GF-D8 (cell line): ENCODE measurements at regions not wholly inside any gene's neighbourhood (a gene's known extent, or its start where the extent isn't known, plus 50 kb on each side); places are given as distances from the start of the nearest gene placed in this dataset.

Experiments
- DNase-seq: peaks from one replicate; lab custom pipeline; 2025; lab: John Stamatoyannopoulos, UW

DNA sequence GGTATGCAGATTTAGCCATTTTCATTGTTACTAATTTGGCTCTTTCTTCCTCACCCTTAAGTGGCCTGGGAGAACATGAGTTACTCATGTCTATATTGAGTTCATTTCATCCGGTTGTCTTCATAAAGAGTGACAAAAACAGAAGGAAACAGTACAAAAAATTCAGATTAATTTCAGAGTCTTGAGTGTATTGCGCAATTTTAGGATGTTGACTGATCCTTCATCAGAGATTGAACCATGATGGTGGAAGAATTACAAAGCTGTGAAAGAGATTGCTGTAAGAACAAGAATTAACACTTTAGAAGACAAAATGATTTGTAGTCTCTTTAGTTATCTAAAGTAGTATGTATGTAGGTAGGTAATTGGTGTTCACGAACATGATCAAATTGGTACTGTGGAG is 194.0 kb upstream of the PPP1R3A start:
- DNase-seq, result no peak

DNA sequence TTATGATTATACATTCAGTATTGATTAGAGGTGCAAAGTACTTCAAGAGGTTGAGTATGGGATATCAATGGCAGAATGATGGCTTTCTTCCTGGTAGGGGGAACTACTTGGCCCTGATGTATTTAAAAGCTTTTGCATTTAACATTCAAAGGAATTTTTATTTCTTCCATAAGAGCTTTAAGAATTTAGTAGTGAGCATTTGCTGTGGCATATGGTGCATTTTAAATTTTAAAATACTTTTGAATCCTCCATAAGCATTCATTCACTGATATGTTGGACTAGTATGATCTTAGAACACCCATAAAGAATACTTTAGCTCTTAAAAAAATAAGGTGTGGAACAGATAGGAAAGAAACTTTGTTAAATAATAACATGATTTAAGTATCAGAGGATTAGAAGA is 191.9 kb upstream of the PPP1R3A start:
- no peak for DNase-seq

DNA sequence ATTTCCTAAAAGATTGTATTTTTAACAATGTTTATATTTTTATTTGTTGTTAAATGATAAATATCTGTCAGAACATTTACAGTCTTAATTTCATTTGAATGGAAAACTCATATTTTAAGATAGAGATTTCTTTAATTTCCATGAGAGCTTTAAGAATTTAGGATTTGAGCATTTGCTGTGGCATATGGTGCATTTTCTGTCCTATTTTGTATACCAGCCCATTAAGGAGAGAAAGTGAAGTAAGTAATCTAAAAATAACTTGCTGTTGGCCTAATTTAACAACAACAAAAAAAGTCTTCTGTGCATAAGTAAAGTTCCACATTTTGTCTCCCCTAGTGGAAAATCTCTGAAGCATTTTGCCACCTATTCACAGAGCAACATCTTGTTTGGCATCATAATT is 190.9 kb upstream of the PPP1R3A start:
- DNase-seq, result no peak

DNA sequence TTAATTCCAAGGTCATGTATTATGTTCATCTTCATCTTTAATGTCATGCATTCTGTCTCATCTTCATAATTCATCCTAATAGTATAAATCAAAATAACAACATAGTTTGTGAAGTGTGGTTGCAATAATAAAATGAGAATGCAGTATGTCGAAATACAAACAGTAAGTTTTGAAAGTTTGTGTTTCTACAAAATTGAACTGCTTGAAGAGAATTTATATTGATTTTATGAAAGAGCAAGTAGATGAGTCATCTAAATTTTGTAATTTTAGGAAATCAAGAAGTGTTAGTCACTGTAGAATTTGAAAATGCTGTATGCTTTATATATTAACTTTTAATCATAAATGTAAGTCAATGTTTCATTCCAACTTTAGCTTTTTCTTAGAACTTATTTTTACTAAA is 190.5 kb upstream of the PPP1R3A start:
- no peak for DNase-seq

DNA sequence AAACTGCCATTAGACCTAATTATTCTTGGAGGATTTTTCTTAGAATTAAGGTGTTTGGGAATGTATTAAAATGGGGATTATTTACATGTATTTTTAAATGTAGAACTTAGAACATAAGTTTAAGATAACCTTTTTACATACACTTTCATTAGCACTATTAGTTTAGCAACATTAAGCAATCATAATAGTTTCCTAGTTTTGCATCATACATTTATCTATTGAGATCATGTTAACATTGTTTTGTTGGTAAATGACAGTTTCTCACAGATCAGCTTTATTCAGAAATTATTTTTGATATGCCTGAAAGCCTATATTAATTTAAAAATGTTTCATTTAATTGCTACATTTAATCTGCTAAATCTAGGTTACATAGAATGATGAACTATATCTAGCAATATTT is 189.7 kb upstream of the PPP1R3A start:
- no peak for DNase-seq

DNA sequence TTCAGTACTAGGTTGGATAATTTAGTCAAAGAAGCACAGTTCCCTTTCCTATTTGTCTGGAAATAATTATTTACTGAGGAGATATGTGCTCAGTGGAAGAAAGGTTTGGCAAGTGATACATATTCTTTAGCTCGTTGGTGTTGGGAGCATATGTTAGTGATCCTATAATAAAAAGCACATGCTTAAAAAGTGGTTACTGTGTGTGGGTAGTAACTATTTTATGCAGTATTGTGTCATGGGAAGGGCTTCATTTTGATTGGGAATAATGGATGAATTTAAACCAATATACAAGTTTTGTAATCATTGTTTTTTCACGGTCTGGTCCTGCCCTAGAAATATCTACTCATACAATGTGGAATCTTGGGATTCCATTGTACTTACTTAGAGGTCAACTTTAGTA is 188.7 kb upstream of the PPP1R3A start:
- no peak for DNase-seq

DNA sequence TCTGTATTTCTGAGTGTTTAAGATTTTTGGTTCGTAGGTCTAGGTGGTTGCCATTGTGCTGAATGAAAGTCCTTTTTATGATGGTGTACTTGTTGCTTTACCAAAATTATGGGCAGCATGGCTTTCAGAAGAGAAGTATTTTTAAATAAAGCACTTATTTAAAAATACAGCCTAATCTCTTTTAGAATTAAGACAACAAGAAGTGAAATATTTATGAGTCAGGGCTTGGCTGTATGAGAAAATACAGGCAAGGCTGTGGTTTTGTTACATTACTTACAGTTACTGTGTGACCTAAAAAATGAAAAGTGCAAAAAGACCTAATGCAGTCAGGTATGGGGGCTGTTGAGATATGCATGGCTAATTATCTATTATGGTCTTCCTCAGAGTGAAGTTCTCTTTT is 185.2 kb upstream of the PPP1R3A start:
- DNase-seq, result no peak

DNA sequence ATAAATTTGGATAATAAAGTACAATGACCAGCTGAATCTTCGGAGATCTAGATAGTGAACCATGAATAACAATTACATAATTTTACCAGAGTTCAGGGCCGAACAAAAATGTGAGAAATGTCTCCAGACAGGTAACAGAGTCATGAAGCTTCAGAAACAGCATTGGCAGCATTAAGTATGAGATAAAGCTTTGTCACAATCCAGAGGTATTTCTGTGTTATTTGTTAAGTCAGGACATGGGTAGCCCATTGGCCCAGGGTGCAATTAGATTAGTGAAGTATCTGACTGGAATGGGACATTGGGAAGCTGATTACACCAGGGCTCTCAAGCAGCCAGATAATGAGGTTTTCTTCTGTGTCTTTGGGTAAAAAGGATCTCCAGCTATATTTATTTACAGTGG is 184.2 kb upstream of the PPP1R3A start:
- DNase-seq, result no peak

DNA sequence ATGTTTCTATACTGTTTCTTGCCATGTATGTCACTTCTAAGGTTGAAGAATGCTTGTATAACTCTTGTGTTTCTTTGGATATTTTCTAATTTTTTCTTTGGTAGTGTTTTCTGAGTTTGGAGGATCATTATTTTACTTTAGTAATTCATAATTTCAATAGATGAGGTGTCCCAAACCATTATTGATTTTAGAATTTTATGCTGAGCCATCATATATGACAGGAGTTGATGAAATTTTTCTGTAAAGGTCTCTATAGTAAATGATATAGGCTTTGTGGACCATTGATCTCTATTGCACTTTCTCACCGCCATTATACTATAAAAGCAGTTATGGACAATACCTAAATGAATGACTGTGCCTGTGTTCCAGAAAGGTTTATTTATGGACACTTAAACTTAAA is 183.3 kb upstream of the PPP1R3A start:
- no peak for DNase-seq

DNA sequence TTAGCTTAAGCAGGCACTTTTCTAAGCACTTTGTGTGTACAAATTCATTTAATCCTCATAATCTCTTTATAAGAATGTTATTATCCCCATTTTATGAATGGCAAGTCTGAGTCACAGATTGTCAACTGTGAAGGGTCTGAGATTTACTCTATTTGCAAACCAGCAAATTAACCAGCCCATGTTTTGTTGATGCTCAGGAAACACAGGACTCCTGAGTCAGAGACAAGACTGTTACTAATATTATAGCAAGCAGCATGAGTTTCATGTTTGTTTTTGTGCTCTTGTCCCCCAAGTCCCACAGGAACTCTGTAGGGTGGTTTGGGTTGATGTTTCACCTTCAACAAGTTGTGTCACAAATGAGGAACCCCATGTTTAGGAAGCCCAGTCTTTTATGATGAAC is 182.0 kb upstream of the PPP1R3A start:
- no peak for DNase-seq

DNA sequence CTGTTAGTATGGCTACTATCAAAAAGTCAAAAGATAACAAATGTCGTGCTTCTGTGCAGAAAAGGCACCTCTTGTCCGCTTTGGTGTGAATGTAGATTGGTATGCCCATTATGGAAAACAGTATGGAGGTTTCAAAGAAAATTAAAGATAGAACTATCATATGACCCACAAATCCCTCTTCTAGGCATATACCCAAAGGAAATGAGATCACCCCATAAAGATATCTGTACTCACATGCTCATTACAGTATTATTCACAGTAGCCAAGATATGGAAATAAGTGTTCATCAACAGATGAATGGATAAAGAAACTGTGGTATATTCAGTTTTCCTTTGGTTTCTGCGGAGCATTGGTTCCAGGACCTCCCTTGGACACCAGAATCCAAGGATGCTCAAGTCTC is 180.5 kb upstream of the PPP1R3A start:
- no peak for DNase-seq

DNA sequence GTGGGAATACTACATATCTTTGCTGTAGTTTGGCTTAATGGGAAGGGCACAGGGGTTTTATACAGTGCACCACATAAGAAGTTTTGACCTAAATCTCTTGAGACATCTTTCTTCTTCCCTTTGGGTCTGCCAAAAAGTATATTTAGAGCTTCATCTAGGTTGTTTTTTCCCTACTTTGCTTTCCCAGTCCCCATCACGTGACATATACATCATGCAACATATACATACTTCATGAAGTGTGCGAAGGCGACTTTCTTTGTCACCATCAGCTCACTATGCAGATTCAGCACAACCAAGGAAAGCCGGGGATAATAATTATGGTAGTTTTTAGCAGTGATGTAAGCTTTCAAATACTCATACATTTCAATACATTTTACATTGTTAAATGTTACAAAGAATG is 177.1 kb upstream of the PPP1R3A start:
- DNase-seq, result no peak

DNA sequence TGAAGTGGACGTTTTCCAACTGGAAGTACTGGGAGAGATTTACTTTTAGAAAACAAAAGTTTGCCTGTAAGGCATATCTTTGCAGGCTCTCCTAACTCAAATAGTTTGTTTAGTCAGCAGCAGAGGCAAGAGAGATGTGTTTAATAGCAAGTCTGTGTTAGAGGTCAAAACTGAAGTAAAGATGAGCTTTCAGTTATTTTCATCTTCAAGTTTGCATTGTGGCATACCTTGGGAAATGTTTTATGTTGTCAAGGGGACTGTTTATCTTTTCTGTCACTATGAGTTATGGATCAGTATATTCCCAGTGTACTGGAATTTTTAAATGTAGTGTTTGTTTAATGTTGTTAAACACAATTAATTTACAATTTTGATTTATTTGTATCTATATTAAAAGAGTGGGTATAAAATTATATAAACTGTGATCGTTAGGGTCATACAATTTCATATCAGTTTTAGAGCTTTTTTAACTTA is 169.7 kb upstream of the PPP1R3A start:
- DNase-seq, result no peak

DNA sequence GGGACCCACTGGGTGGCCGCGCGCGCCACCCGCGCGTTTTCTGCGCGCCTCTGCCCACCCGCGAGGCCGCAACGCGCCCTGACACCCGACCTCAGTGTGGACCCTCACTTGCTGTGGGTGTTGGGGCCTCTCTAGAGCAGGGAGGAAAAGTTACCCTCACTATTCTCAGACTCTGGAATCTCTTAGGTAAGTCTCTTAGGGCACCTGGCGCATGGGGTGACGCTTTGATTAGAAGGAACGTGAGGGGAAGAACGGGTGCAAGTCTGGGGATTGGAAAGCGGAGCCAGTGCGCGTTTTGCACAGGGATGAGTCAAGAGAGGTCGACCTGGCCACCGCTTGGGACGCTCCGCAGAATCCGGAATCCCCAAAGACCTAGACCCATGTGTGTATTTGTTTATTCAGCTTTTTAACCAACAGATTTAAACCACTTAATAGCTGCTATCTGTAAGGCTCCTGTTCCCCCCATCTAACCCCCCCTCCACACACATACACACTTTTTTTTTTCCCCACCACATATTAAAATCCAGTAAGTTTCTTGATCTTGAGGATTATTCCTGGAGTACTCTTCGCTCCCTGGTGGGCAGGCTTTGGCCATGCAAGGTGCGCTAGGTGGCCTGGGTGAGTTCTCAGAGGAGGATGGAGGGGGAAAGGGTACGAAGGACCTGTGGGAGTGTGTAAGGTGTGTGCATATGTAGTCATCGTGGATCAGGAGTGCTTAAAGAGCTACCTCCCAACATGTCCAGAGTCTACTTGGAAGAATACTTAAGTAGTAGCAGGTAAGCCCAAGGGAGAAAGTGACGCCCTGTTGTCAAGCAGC is 169.1 kb upstream of the PPP1R3A start:
- DNase-seq, result no peak

DNA sequence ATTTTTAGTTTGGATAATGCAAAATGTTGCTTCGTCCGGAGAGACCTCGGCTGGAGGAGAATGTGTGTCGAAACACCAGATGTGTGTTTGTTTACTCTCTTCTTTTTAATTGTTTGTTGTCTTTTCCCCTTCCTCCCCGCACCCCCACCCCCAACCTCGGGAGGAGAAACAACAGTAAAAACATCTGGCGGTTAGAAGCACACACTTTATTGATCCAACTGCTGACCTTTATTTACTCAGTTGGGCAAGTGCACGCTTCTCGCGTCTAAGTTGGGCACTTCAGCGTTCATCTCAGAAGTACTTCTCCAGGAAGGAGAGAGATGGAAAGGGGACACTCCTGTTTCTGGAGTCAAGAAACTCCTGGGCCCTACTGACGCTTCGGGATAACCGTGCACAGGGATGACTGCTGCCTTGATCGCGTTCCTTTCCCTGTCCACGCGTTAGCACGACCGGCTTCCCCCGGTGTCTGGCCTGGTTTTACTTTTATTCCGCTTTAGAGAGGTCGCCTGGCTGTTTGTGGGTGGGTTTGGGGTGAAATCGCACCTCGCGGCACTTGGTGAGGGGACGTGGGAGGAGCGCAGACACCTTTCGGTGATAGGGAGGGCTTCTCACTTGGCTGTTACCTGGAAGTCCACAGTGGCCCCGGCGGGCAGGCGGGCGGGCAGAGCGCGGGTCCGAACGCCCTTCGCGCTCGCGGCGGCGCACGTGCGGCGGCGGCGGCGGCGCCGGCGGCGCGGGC is 168.3 kb upstream of the PPP1R3A start:
- DNase-seq, result no peak

DNA sequence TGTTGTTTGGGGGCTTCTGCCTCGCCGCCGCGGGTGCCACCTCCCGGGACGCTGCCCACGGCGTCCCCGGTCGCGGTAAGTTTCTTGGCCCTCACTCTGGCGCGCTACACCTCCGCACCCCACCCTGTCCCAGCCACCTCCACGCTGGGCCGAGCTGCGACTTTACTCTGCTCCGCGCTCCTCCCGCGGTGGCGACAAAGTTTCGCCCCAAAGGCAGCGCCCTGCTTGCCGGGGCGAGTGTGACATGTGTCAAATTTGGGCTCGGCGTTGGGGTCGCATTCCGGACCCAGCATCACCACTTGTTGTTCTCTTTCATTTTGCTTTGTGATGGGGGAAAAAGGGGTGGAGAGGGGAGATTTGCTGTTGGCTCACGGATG is 167.7 kb upstream of the PPP1R3A start:
- no peak for DNase-seq

DNA sequence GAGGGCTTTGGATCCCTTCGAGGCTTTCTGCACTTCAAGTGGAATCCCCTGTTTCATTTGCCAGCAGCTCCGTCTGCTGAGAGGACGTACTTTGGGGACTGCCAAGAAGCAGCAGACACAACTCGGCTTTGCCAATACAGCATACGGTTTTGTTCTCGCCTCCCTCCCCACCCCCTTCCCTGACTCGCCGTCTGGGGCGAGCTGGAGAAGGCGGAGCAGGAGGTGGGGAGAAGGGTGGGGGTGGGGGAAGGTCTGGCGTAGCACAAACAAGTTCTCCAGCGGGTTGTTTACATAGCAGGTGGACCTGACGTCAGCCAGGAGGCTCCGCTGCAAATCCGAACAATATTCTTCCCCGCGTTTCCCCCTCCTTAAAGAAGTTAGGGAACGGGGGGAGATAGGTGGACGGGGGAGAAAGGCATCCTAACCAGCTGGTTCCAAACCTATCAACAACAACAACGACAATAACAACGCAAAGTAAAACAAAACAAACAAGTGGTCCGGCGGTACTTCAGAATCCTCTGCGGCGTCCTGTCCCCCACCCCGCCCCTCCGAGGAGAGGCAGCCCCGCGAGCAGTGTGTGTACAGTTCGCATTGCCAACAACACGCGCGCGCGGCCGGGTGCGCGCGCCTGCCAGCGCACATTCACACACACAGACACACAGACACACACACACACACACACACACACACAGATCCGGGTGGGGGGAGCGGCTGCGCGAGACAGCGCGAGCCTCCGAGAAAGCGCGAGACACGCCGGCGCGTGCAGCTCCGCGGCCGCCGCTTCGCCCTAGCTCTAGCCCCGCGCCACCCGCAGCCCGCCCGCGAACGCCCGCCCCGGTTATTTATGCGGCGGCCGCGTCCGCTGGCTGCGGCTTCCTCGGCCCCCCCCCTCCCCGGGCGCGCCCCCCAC is 167.0 kb upstream of the PPP1R3A start:
- no peak for DNase-seq

DNA sequence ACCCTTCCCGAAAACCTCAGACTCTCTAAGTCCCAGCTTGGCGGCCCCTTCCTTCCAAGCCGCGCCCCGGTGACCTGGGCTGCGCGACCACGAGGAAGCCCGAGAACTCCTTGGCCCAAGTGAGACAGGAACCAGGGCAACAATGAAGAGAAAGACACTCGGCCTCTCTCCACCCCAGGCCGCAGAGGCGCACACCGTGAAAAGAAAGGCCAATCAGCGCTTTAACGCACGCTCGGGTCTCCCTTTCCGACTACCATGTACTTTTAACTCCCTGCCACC is 166.4 kb upstream of the PPP1R3A start:
- no peak for DNase-seq

DNA sequence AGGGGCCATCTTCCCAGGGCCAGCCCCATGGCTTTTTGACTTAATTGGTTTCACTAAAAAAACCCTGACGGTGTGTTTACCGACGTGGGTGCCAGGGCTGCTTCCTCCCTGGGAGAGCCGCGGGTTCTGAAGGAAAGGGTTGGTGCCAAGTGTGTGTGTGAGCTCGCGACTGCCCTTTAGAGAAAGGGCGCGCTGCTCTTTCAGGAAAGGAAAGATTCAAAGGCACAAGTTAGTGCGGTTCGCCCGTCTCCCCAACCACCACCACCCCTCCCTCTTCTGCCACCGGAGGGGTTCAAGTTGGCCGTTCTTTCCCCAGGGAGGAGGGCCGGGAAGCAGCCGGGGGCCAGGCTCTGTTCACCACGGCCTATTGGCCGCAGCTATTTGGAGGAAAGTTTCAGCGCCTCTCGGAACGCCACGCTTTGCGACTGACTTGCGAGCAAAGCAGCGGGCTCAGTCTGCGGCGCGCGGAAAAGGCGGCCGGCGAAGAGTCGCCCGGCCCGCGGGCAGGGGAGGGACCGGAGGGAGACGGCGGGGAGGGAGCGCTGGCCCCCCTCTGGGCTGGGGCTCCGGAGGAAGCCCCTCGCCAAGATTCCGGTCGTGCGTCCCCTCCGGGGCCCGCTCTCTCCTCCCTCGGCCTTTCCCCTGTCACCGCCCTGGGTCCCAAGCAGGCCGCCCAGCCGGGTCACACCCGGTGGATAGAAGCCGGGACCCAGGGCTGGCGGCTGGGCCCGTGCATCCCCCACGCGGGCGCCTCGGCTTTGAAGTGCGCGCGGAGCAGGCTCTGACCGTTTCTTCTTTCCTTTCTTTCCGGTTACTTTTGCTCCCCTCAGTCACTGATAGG is 165.9 kb upstream of the PPP1R3A start:
- DNase-seq, result no peak

DNA sequence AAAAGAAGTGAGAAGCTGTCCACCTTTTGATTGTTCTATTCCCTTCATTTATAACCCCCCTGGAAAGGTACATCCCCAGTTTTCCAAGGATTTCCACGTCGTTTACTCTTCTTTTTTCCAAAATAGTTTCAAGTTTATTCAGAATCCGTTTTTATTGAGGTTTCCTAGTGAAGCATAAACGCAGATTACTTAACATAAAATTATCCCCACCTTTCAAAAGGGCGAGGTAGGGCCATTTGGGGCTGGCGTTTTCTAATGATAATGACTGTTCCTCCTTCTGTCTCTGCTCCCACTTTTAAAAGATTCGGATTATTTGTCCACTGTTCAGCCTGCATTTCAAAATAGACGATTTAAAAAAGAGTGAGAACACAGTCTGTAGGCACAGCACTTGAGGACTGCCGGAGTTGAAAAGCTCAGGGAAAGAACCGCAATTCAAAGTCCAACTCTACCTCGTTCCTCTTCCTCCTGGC is 165.2 kb upstream of the PPP1R3A start:
- no peak for DNase-seq

DNA sequence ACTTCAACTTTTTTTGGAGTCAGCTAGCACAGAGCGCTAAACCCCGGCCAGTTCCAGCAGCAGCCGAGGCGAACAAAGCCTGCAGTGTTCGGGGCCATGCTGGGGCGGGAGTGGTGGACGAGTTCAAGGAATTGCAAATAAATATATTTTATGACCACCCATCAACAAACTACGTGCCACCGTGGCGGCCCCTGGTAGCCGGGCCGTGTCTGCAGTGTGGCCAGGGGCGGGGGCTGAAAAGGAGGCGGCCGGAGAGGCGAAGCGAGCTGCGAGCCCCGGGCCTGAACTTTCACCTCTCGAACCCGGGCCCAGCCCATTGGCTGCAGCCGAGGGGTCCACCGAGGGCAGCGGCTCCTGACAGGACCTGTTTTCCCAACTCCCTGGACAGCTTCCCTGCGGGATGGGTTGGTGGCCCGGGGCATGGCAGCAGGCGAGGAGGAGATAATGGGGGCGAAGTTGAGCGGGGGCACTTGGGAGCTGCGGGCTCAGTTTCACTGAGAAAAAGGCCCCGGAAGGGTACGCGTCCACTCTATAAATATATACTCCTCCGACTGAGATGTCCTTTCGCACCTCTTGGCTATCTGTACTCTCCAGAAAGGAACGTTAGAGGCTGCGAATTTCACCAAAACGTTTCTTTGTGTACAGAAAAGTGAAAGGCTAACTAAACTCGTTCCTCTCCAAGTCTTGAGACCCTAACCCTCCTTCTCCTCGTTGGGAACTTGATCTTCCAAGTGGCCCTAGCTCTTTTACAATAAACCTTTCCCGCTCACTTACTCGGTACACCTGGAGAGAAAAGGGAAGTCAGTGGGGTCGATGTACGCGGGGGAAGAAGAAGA is 164.6 kb upstream of the PPP1R3A start:
- no peak for DNase-seq
